Neural crest cell (in vitro differentiated cells): ENCODE measurements at regions not wholly inside any gene's neighbourhood (a gene's known extent, or its start where the extent isn't known, plus 50 kb on each side); places are given as distances from the start of the nearest gene placed in this dataset.

Experiments
- DNase-seq: peaks from one replicate; pipeline ENCODE4 v3.0.0; 2021; ENCODE audit warnings: low read depth, mixed read lengths, low spot score
- H3K27ac Mint-ChIP-seq: one replicate; pipeline ENCODE4 v1.8.0; 2021; ENCODE audit warnings: mild to moderate bottlenecking, mixed read lengths; ENCODE audit not compliant: unreplicated experiment
- H3K27me3 Mint-ChIP-seq: 2 replicates; pipeline ENCODE4 v1.8.0; 2021; ENCODE audit warnings: low read depth, mild to moderate bottlenecking, mixed read lengths
- H3K36me3 Mint-ChIP-seq: 2 replicates; pipeline ENCODE4 v1.8.0; 2021; ENCODE audit warnings: low read depth, mild to moderate bottlenecking, mixed read lengths
- H3K4me1 Mint-ChIP-seq: 2 replicates; pipeline ENCODE4 v1.8.0; 2021; ENCODE audit warnings: mixed read lengths
- H3K4me3 Mint-ChIP-seq: one replicate; pipeline ENCODE4 v1.8.0; 2021; ENCODE audit warnings: mild to moderate bottlenecking, mixed read lengths
- H3K9me3 Mint-ChIP-seq: 2 replicates; pipeline ENCODE4 v1.8.0; 2021; ENCODE audit warnings: mixed read lengths
- CTCF ChIP-seq: fragments of 200-600 bp; sonication (generic); conservative IDR thresholded peaks from 2 replicates; pipeline ENCODE4 v1.5.0; 2021; ENCODE audit warnings: antibody characterized with exemption, mild to moderate bottlenecking

DNA sequence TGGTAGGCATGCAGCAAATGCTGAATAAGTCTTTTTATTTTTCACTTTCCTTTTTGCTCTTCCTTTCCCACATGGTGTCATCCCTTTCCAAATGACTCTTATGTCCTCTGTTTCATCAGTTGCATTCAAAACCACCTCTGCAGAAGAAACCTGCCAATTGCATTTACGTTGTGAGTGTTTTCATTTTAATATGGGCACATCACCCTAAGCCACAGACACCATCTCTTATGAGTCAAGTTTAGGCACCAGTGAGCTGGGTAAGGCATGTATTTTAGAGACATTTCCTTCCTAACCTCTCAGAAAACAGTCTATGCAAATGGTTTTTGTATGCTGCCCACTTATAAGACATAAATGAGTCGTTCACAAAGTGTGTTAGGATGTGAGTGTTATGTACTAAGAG is 223.3 kb upstream of the ADAMTS9 start:
- no peak for DNase-seq
- Mint-ChIP-seq H3K4me3 (no peak overlapping the region), H3K36me3 (no peaks in the 10 kb centered on the region), H3K27me3 (no peaks in the 10 kb centered on the region), H3K9me3 (no peaks in the 10 kb centered on the region), H3K27ac (no peak overlapping the region), H3K4me1 (peaks cover 8% of the 10 kb centered on the region)
- no peak for TF ChIP-seq CTCF

- Mint-ChIP-seq H3K4me1 (peaks cover 12% of the 10 kb centered on the region), H3K4me3 (no peak overlapping the region), H3K36me3 (no peaks in the 10 kb centered on the region), H3K27ac (no peak overlapping the region), H3K9me3 (peaks cover 2% of the 10 kb centered on the region), H3K27me3 (no peaks in the 10 kb centered on the region)
- DNase-seq = no peak
- no peak for TF ChIP-seq CTCF
Observed at GRCh38 chr3:64909757-64910467, 222.1 kb upstream of the ADAMTS9 start.

DNA sequence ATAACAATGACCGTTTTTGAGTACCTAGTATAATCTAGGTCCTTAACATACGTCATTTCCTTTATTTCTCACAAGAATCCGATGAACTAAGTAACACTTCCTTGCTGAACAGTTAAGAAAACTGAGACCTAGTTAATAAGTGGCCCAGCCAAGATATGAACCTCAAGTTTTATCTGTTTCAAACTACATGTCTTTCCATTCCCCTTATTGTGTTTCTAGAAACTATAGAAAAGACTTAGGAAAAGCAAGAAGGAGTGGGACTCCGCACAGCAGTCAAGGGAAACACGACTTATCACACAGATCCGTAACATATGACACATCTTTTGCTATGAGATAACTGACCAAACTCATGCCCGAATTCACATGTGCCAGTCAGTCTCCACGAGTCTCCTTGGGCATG is 221.2 kb upstream of the ADAMTS9 start:
- no peaks in the 10 kb centered on the region for H3K36me3 Mint-ChIP-seq
- no peak overlapping the region for H3K4me3 Mint-ChIP-seq
- H3K9me3 Mint-ChIP-seq = peaks cover 2% of the 10 kb centered on the region
- TF ChIP-seq CTCF = no peak
- DNase-seq = no peak
- H3K4me1 Mint-ChIP-seq = peaks cover 12% of the 10 kb centered on the region
- no peak overlapping the region for H3K27ac Mint-ChIP-seq
- no peaks in the 10 kb centered on the region for H3K27me3 Mint-ChIP-seq

DNA sequence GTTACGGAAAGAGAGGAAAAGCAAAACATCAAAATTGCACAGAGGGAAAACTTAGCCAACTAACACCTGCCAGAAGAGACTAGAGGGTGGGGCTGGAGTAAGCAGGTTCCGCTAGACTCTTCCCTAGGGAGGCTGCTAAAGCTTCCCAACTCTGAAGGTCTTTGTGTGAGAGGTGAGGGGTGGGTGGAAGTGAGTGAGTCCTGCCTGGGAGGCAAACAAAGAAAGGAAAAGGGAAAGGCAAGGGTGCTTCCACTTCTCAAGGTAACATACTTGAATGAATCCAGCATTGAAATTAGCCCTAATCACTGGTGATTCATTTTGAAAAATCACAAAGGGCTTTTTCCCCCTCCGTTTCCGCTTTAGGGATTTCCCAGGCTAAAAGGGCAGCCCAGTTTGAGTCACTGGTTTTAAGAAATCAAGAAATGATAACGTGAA is 220.5 kb upstream of the ADAMTS9 start:
- H3K36me3 Mint-ChIP-seq = no peaks in the 10 kb centered on the region
- H3K27ac Mint-ChIP-seq = no peak overlapping the region
- H3K4me3 Mint-ChIP-seq = no peak overlapping the region
- no peaks in the 10 kb centered on the region for H3K27me3 Mint-ChIP-seq
- no peak for DNase-seq
- TF ChIP-seq CTCF = no peak
- H3K4me1 Mint-ChIP-seq = peaks cover 12% of the 10 kb centered on the region
- peaks cover 2% of the 10 kb centered on the region for H3K9me3 Mint-ChIP-seq

- Mint-ChIP-seq H3K27ac (no peak overlapping the region), H3K9me3 (peaks cover 2% of the 10 kb centered on the region), H3K27me3 (no peaks in the 10 kb centered on the region), H3K36me3 (no peaks in the 10 kb centered on the region), H3K4me1 (peaks cover 15% of the 10 kb centered on the region), H3K4me3 (no peak overlapping the region)
- TF ChIP-seq CTCF = no peak
- DNase-seq = no peak
Observed at GRCh38 chr3:64905906-64906410, 218.2 kb upstream of the ADAMTS9 start.
